Uterus (tissue), 2 donors: ENCODE measurements at regions not wholly inside any gene's neighbourhood (a gene's known extent, or its start where the extent isn't known, plus 50 kb on each side); places are given as distances from the start of the nearest gene placed in this dataset.

Source experiments
- CTCF ChIP-seq, 4 experiments: fragments of 200-600 bp in 2 of 4; fragments of 450-650 bp in 2 of 4; sonication (generic) in 2 of 4; IDR thresholded peaks; one replicate each; pipeline ENCODE4 v1.5.1; 2016 to 2019; ENCODE audit warnings: antibody characterized with exemption in 4 of 4, mild to moderate bottlenecking in 2 of 4, moderate library complexity in 1 of 4
- POLR2A ChIP-seq, 2 donors: fragments of 450-650 bp; IDR thresholded peaks; one replicate each; pipeline ENCODE4 v1.6.1; 2016; ENCODE audit warnings: antibody characterized with exemption in 2 of 2, mild to moderate bottlenecking in 1 of 2, moderate library complexity in 1 of 2

GRCh38 chr13:27014406-27015359 is 156.9 kb downstream of the USP12 start:
- no peak for TF ChIP-seq CTCF (IDR thresholded peaks at IDR 0.05)
- no peak for TF ChIP-seq POLR2A (IDR thresholded peaks at IDR 0.05)
